Stimulated activated effector memory CD8-positive, alpha-beta T cell treated with anti-CD3 and anti-CD28 coated beads, Interleukin-12 subunit alpha, Interleukin-12 subunit beta, amount 100 ng/mL, for 72 hours (primary cell): ENCODE measurements at regions not wholly inside any gene's neighbourhood (a gene's known extent, or its start where the extent isn't known, plus 50 kb on each side); places are given as distances from the start of the nearest gene placed in this dataset.

Experiments used
- ATAC-seq: fragments of 150-1000 bp; cut with Tn5 transposase; 2 replicates; pipeline ENCODE4 v1.10.0; 2021
- DNase-seq, 2 donors: peaks; one replicate each; pipeline ENCODE4 v3.0.0; 2021 to 2022; ENCODE audit warnings: low spot score in 2 of 2
- H3K27ac Mint-ChIP-seq: one replicate; pipeline ENCODE4 v1.8.0; 2022; ENCODE audit warnings: mild to moderate bottlenecking, mixed read lengths
- H3K36me3 Mint-ChIP-seq: one replicate; pipeline ENCODE4 v1.8.0; 2022; ENCODE audit warnings: mild to moderate bottlenecking, mixed read lengths
- H3K4me1 Mint-ChIP-seq: one replicate; pipeline ENCODE4 v1.8.0; 2022; ENCODE audit warnings: mixed read lengths
- H3K4me3 Mint-ChIP-seq: one replicate; pipeline ENCODE4 v1.8.0; 2022; ENCODE audit warnings: mild to moderate bottlenecking, mixed read lengths
- H3K9me3 Mint-ChIP-seq: one replicate; pipeline ENCODE4 v1.8.0; 2022; ENCODE audit warnings: mixed read lengths

GRCh38 chr2:8160959-8161358, 520.9 kb upstream of the ID2 start:
- peaks cover 31% of the 10 kb centered on the region for H3K4me1 Mint-ChIP-seq
- no peak for DNase-seq
- no peak overlapping the region for H3K27ac Mint-ChIP-seq

GRCh38 chr2:8162552-8162951, 519.3 kb upstream of the ID2 start:
- Mint-ChIP-seq H3K27ac (no peak overlapping the region), H3K9me3 (peaks cover 3% of the 10 kb centered on the region), H3K36me3 (no peaks in the 10 kb centered on the region), H3K4me3 (no peak overlapping the region), H3K4me1 (peaks cover 22% of the 10 kb centered on the region)
- ATAC-seq: no peak
- no peak for DNase-seq

More at GRCh38 chr2:8160959-8161358, 520.9 kb upstream of the ID2 start:
- Mint-ChIP-seq H3K9me3 (peaks cover 6% of the 10 kb centered on the region), H3K4me3 (no peak overlapping the region), H3K36me3 (no peaks in the 10 kb centered on the region)
- ATAC-seq: no peak

GRCh38 chr2:8165550-8165949, 516.3 kb upstream of the ID2 start:
- ATAC-seq (no peak), DNase-seq (no peak)
- Mint-ChIP-seq H3K36me3 (peaks cover 7% of the 10 kb centered on the region), H3K27ac (no peak overlapping the region), H3K9me3 (no peaks in the 10 kb centered on the region), H3K4me1 (peaks cover 14% of the 10 kb centered on the region), H3K4me3 (no peak overlapping the region)

- ATAC-seq (peak; percentile 93), DNase-seq (no peak)
- Mint-ChIP-seq H3K27ac (peak overlapping the region; percentile 83), H3K4me3 (peak overlapping the region; percentile 24), H3K4me1 (peaks cover 13% of the 10 kb centered on the region), H3K36me3 (peaks cover 7% of the 10 kb centered on the region), H3K9me3 (no peaks in the 10 kb centered on the region)
These were observed 513.7 kb upstream of the ID2 start for GRCh38 chr2:8168022-8168717.

GRCh38 chr2:8168876-8169424, 512.9 kb upstream of the ID2 start:
- H3K9me3 Mint-ChIP-seq: no peaks in the 10 kb centered on the region
- peak; percentile 18 for ATAC-seq
- H3K4me1 Mint-ChIP-seq: peaks cover 13% of the 10 kb centered on the region
- DNase-seq: no peak
- peak overlapping the region; percentile 24 for H3K4me3 Mint-ChIP-seq
- peak overlapping the region; percentile 83 for H3K27ac Mint-ChIP-seq
- peaks cover 7% of the 10 kb centered on the region for H3K36me3 Mint-ChIP-seq

- peaks cover 7% of the 10 kb centered on the region for H3K36me3 Mint-ChIP-seq
- no peak for ATAC-seq
- peaks cover 13% of the 10 kb centered on the region for H3K4me1 Mint-ChIP-seq
- DNase-seq: no peak
- no peak overlapping the region for H3K4me3 Mint-ChIP-seq
- H3K9me3 Mint-ChIP-seq: no peaks in the 10 kb centered on the region
- peak overlapping the region; percentile 83 for H3K27ac Mint-ChIP-seq
These were observed 512.4 kb upstream of the ID2 start for GRCh38 chr2:8169443-8169842.

DNA sequence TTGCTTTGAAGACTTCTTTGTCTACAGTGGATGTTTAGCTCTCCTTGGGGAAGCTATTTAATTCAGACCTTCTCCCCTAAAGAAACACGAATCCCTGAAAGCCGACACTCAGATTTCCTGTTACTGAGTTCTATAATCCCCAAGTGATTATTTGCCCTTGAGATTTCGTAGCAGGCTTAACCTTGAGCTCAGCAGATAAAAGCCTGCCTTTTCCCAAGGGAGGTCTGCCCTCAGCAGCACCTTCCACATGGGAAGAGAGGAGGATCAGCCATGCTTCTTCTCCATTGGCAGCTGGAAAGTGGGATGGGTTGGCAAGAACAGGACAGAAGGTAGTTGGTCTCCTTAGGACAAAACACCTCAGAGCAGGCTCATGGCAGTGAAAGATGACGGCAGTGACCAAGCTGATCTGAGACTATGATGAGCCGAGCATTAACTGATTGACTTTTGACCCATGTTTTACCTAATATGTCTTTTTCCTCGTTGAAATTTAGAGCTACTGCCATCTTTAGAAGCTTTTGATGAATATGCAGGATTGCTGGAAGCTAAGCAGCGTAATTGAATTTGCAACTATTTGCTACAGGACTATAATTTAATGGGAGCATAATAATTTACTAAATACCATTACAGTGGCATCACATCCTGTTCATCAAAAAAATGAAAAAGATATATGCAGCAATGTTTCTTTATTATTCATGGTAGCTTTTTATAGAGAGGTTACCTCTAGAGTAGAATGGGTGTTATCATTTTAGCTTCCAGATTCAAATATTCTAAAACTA, 511.1 kb upstream of the ID2 start:
- DNase-seq (no peak), ATAC-seq (no peak)
- H3K4me1 Mint-ChIP-seq: peaks cover 13% of the 10 kb centered on the region
- peaks cover 4% of the 10 kb centered on the region for H3K9me3 Mint-ChIP-seq
- H3K36me3 Mint-ChIP-seq: peaks cover 7% of the 10 kb centered on the region
- H3K27ac Mint-ChIP-seq: no peak overlapping the region
- H3K4me3 Mint-ChIP-seq: no peak overlapping the region

- Mint-ChIP-seq H3K27ac (no peak overlapping the region), H3K4me1 (peaks cover 13% of the 10 kb centered on the region), H3K4me3 (no peak overlapping the region), H3K9me3 (peaks cover 5% of the 10 kb centered on the region), H3K36me3 (peaks cover 7% of the 10 kb centered on the region)
- DNase-seq (no peak), ATAC-seq (no peak)
These were observed 510.2 kb upstream of the ID2 start for GRCh38 chr2:8171608-8172007.

GRCh38 chr2:8172661-8173060, 509.2 kb upstream of the ID2 start:
- ATAC-seq (no peak), DNase-seq (no peak)
- Mint-ChIP-seq H3K9me3 (peaks cover 5% of the 10 kb centered on the region), H3K27ac (no peak overlapping the region), H3K4me1 (peaks cover 13% of the 10 kb centered on the region), H3K36me3 (peaks cover 7% of the 10 kb centered on the region), H3K4me3 (no peak overlapping the region)

GRCh38 chr2:8174641-8175257, 507.1 kb upstream of the ID2 start:
- ATAC-seq (no peak), DNase-seq (no peak)
- Mint-ChIP-seq H3K36me3 (no peaks in the 10 kb centered on the region), H3K4me3 (no peak overlapping the region), H3K27ac (peak overlapping the region; percentile 17), H3K9me3 (peaks cover 5% of the 10 kb centered on the region), H3K4me1 (no peaks in the 10 kb centered on the region)

- no peaks in the 10 kb centered on the region for H3K4me1 Mint-ChIP-seq
- H3K9me3 Mint-ChIP-seq: peaks cover 5% of the 10 kb centered on the region
- DNase-seq (no peak), ATAC-seq (no peak)
- no peaks in the 10 kb centered on the region for H3K36me3 Mint-ChIP-seq
- no peak overlapping the region for H3K4me3 Mint-ChIP-seq
- H3K27ac Mint-ChIP-seq: no peak overlapping the region
These were observed 505.0 kb upstream of the ID2 start for GRCh38 chr2:8176887-8177286.

DNA sequence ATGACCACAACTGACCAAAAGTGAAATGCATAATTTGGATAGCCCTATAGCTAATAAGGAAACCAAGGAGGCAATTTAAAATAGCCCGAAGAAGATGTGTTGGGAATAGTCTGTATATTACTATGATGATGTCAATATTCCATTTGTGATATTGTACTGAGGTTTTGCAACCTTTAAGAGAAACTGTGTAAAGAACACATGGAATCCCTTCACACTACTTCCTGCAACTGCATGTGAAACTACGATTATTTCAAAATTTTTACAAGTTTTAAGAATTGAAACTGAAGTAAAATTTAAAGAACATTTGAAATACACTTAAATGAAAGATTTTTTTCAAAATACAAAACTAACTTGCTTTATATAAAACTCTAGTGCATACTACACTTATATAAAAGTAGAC, 504.3 kb upstream of the ID2 start:
- Mint-ChIP-seq H3K9me3 (peaks cover 5% of the 10 kb centered on the region), H3K4me1 (no peaks in the 10 kb centered on the region), H3K27ac (no peak overlapping the region), H3K4me3 (no peak overlapping the region), H3K36me3 (no peaks in the 10 kb centered on the region)
- no peak for DNase-seq
- ATAC-seq: no peak

GRCh38 chr2:8178911-8179310, 502.9 kb upstream of the ID2 start:
- H3K9me3 Mint-ChIP-seq: peaks cover 5% of the 10 kb centered on the region
- H3K27ac Mint-ChIP-seq: no peak overlapping the region
- ATAC-seq (no peak), DNase-seq (no peak)
- no peaks in the 10 kb centered on the region for H3K36me3 Mint-ChIP-seq
- H3K4me3 Mint-ChIP-seq: no peak overlapping the region
- H3K4me1 Mint-ChIP-seq: no peaks in the 10 kb centered on the region

DNA sequence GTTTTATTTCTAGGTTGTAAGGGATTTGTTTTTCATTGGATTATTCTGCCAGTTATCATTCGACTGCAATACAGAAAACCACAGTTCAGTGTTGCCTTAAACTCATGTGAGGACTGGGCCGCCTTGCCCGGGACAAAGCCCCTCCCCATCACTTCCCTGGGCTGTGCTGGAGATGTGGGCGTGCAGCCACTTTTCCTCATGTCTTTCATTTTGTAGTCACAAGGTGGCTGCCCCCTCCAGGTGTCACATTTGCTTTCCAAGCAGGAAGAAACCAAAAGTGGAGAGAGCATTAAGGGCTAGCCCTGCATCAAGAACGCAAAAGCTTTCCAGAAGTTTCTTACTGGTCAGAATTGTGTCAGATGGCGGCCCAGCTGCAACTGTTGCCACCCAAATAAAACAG, 492.5 kb upstream of the ID2 start:
- Mint-ChIP-seq H3K9me3 (no peaks in the 10 kb centered on the region), H3K4me3 (no peak overlapping the region), H3K27ac (no peak overlapping the region), H3K4me1 (no peaks in the 10 kb centered on the region), H3K36me3 (no peaks in the 10 kb centered on the region)
- DNase-seq: no peak
- ATAC-seq: no peak

GRCh38 chr2:8190279-8190678, 491.6 kb upstream of the ID2 start:
- no peaks in the 10 kb centered on the region for H3K4me1 Mint-ChIP-seq
- no peak overlapping the region for H3K27ac Mint-ChIP-seq
- no peak overlapping the region for H3K4me3 Mint-ChIP-seq
- H3K9me3 Mint-ChIP-seq: no peaks in the 10 kb centered on the region
- ATAC-seq (no peak), DNase-seq (no peak)
- no peaks in the 10 kb centered on the region for H3K36me3 Mint-ChIP-seq
